Gastroesophageal sphincter (tissue), 3 donors: ENCODE measurements at regions not wholly inside any gene's neighbourhood (a gene's known extent, or its start where the extent isn't known, plus 50 kb on each side); places are given as distances from the start of the nearest gene placed in this dataset.

Source experiments
- CTCF ChIP-seq, 4 experiments: fragments of 200-600 bp in 2 of 4; fragments of 450-650 bp in 2 of 4; sonication (generic) in 1 of 4; IDR thresholded peaks; one replicate each; pipeline ENCODE4 v1.5.1; 2017 to 2019; ENCODE audit warnings: antibody characterized with exemption in 4 of 4, mild to moderate bottlenecking in 2 of 4, moderate library complexity in 2 of 4
- POLR2AphosphoS5 ChIP-seq: sonication (generic); formaldehyde crosslinking; IDR thresholded peaks from one replicate; pipeline ENCODE4 v1.6.1; 2017; ENCODE audit warnings: antibody characterized with exemption

GRCh38 chr15:62492900-62493299, 327.8 kb upstream of the C2CD4B start:
- TF ChIP-seq CTCF (IDR thresholded peaks at IDR 0.05) = no peak
- TF ChIP-seq POLR2AphosphoS5 = peak; percentile 18
